ENCODE measurements at regions not wholly inside any gene's neighbourhood (a gene's known extent, or its start where the extent isn't known, plus 50 kb on each side); places are given as distances from the start of the nearest gene placed in this dataset.
"Not testable (repeated sequence)": the region's sequence is repeated elsewhere in the genome, so short reads cannot be mapped to it uniquely, and the experiment has no call there.

GRCh38 chr1:112821307-112822063 lies 106.4 kb upstream of the PPM1J start:
- H3K27ac ChIP-seq (ENCODE audit: low read depth, low read length, poor library complexity, severe bottlenecking); H3K4me2 ChIP-seq (ENCODE audit: low read length); BruUV-seq (replicated peaks); H3K9me2 ChIP-seq (ENCODE audit: insufficient read depth, low read length); H3K79me2 ChIP-seq (ENCODE audit: insufficient read depth, low read depth, low read length); H3K9me3 ChIP-seq (ENCODE audit: low read length); H3K36me3 ChIP-seq (ENCODE audit: insufficient read depth, low read length); DNase-seq (ENCODE audit: low spot score); H3K4me1 ChIP-seq (ENCODE audit: insufficient read depth, low read length, poor library complexity, severe bottlenecking); H3K4me3 ChIP-seq (ENCODE audit: low read depth, low read length, poor library complexity, severe bottlenecking); intact Hi-C loops (cut with micrococcal nuclease; ENCODE audit: unreplicated experiment); H2AFZ ChIP-seq (ENCODE audit: low read length); CTCF ChIA-PET (ENCODE audit: unreplicated experiment); H4K20me1 ChIP-seq (ENCODE audit: insufficient read depth, low read length): not testable (repeated sequence)
- POLR2A ChIA-PET: interaction anchor here (0.6 kb wide), 1 partner anchor 38 kb away, joined by 3 read pairs; no protein-coding TSS in a partner anchor

- no peak overlapping the region for H2AFZ ChIP-seq (ENCODE audit: low read length)
- ChIA-PET POLR2A (interaction anchor here (0.8 to 1.2 kb wide), 2 partner anchors 18 to 26 kb away, joined by 3 read pairs; no protein-coding TSS in a partner anchor), CTCF (ENCODE audit: unreplicated experiment) (no interaction called here)
- no peaks in the 10 kb centered on the region for H3K79me2 ChIP-seq (ENCODE audit: insufficient read depth, low read depth, low read length)
- no peaks in the 10 kb centered on the region for H3K9me2 ChIP-seq (ENCODE audit: insufficient read depth, low read length)
- no peaks in the 10 kb centered on the region for H3K9me3 ChIP-seq (ENCODE audit: low read length)
- DNase-seq (ENCODE audit: low spot score): no peak
- TF ChIP-seq CTCF (conservative IDR thresholded peaks at IDR 0.05; ENCODE audit: low read length) (no peak), EZH2phosphoT487 (IDR thresholded peaks at IDR 0.05; ENCODE audit: borderline replicate concordance, low read depth, low read length) (no peak)
- no peak overlapping the region for H3K27ac ChIP-seq (ENCODE audit: low read depth, low read length, poor library complexity, severe bottlenecking)
- no peaks in the 10 kb centered on the region for H3K4me1 ChIP-seq (ENCODE audit: insufficient read depth, low read length, poor library complexity, severe bottlenecking)
- H3K4me2 ChIP-seq (ENCODE audit: low read length): no peak overlapping the region
- no peaks in the 10 kb centered on the region for H4K20me1 ChIP-seq (ENCODE audit: insufficient read depth, low read length)
- no peak overlapping the region for H3K4me3 ChIP-seq (ENCODE audit: low read depth, low read length, poor library complexity, severe bottlenecking)
- no peaks in the 10 kb centered on the region for H3K36me3 ChIP-seq (ENCODE audit: insufficient read depth, low read length)
- intact Hi-C loops (cut with micrococcal nuclease; ENCODE audit: unreplicated experiment): no loop called here
- BruUV-seq (replicated peaks): no TSS peak
Measured at GRCh38 chr1:112818990-112819689, 104.0 kb upstream of the PPM1J start.

- Histone ChIP-seq H3K79me2 (ENCODE audit: insufficient read depth, low read depth, low read length) (no peaks in the 10 kb centered on the region), H3K4me3 (ENCODE audit: low read depth, low read length, poor library complexity, severe bottlenecking) (no peak overlapping the region), H3K4me1 (ENCODE audit: insufficient read depth, low read length, poor library complexity, severe bottlenecking) (no peaks in the 10 kb centered on the region), H3K9me2 (ENCODE audit: insufficient read depth, low read length) (no peaks in the 10 kb centered on the region), H3K9me3 (ENCODE audit: low read length) (no peaks in the 10 kb centered on the region), H3K4me2 (ENCODE audit: low read length) (no peak overlapping the region), H3K36me3 (ENCODE audit: insufficient read depth, low read length) (no peaks in the 10 kb centered on the region), H3K27ac (ENCODE audit: low read depth, low read length, poor library complexity, severe bottlenecking) (no peak overlapping the region), H4K20me1 (ENCODE audit: insufficient read depth, low read length) (no peaks in the 10 kb centered on the region), H2AFZ (ENCODE audit: low read length) (no peak overlapping the region)
- no peak for DNase-seq (ENCODE audit: low spot score)
- ChIA-PET CTCF (ENCODE audit: unreplicated experiment) (no interaction called here), POLR2A (interaction anchor here (0.7 kb wide), 1 partner anchor 473 kb away, joined by 3 read pairs; no protein-coding TSS in a partner anchor)
- TF ChIP-seq CTCF (conservative IDR thresholded peaks at IDR 0.05; ENCODE audit: low read length) (no peak), EZH2phosphoT487 (IDR thresholded peaks at IDR 0.05; ENCODE audit: borderline replicate concordance, low read depth, low read length) (no peak)
- intact Hi-C loops (cut with micrococcal nuclease; ENCODE audit: unreplicated experiment): no loop called here
- no TSS peak for BruUV-seq (replicated peaks)
Measured at GRCh38 chr1:112817555-112818373, 102.6 kb upstream of the PPM1J start.
